ENCODE measurements at regions not wholly inside any gene's neighbourhood (a gene's known extent, or its start where the extent isn't known, plus 50 kb on each side); places are given as distances from the start of the nearest gene placed in this dataset.

DNA sequence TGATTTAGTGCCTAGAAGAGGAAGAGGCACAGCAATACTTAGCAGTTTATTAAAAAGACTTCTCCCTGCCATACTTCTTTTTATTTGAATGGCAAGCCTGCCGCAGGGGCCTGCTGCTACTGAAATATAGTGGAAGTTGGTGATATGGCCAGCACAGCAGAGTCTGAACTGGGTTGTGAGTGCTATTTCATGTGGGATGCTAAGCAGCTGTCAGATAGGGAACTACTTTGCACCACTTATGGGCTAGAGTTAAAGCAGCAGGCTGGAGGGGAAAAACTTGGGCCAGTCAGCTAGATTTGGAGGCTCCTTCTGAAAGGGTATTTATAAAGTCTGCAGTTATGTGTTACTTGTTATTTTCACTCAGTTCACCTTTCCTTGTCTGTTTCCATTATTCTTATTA lies 299.0 kb upstream of the E2F7 start:
- no peaks in the 10 kb centered on the region for H3K36me3 Mint-ChIP-seq (ENCODE audit: low read depth)
- no peaks in the 10 kb centered on the region for H3K9me3 Mint-ChIP-seq
- no peak overlapping the region for H3K4me3 Mint-ChIP-seq
- no peaks in the 10 kb centered on the region for H3K27me3 Mint-ChIP-seq (ENCODE audit: low read depth)
- H3K27ac Mint-ChIP-seq = no peak overlapping the region
- no peak for DNase-seq (ENCODE audit: low spot score)
- no peaks in the 10 kb centered on the region for H3K4me1 Mint-ChIP-seq (ENCODE audit: low read depth)

DNA sequence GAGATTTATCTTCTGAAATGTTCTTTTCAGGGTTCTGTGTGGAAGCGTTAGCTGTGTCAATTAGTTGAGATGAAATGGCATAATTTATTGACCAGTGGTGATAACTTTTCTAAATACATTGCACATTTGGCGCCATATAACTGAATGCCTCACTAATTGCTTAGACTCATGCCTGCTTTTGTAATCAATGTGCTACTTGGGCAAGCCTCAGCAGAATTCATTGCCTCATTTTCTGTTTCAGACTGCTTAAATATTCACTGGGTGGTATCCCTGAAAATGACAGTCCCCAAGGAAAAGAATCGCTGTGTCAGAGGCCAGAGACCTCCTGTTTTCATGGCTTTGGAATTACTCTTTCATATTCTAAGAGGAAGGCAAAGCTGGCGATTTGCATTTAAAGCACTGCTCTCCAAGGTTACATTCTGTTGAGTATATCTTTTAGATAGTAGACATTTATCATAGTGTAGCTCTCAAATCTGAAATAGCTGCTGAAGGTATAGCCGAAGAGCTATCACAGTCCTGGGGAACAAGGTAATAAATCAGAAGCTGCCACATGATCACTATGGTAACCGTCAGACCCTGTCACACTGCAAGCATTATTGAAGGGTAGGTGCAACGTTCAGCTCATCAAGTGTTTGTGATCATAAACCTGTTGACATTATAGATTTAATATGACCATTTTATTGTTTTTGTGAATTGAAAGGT lies 297.3 kb upstream of the E2F7 start:
- Mint-ChIP-seq H3K27ac (no peak overlapping the region), H3K4me1 (ENCODE audit: low read depth) (no peaks in the 10 kb centered on the region), H3K4me3 (no peak overlapping the region), H3K36me3 (ENCODE audit: low read depth) (no peaks in the 10 kb centered on the region), H3K27me3 (ENCODE audit: low read depth) (no peaks in the 10 kb centered on the region), H3K9me3 (no peaks in the 10 kb centered on the region)
- DNase-seq (ENCODE audit: low spot score) = no peak

DNA sequence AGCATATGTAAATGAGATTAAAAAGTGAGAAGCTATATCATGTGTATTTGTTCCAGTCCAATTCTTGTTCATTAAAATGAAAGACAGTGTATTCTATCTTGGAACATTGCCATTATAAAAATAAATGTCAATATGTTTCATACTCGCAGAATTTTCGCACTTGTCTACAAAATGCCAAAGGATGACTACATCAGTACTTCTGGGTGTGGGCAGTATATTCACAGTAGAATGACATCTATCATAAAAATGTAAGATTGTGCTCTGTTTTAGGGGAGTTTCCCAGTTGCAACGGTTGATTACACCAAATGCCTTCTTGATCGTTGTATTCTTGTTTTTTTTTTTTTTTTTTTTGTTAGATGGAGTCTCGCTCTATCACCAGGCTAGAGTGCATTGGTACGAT lies 292.3 kb upstream of the E2F7 start:
- H3K4me3 Mint-ChIP-seq = no peak overlapping the region
- H3K36me3 Mint-ChIP-seq (ENCODE audit: low read depth) = no peaks in the 10 kb centered on the region
- no peaks in the 10 kb centered on the region for H3K9me3 Mint-ChIP-seq
- no peak for DNase-seq (ENCODE audit: low spot score)
- no peak overlapping the region for H3K27ac Mint-ChIP-seq
- H3K4me1 Mint-ChIP-seq (ENCODE audit: low read depth) = no peaks in the 10 kb centered on the region
- H3K27me3 Mint-ChIP-seq (ENCODE audit: low read depth) = no peaks in the 10 kb centered on the region

DNA sequence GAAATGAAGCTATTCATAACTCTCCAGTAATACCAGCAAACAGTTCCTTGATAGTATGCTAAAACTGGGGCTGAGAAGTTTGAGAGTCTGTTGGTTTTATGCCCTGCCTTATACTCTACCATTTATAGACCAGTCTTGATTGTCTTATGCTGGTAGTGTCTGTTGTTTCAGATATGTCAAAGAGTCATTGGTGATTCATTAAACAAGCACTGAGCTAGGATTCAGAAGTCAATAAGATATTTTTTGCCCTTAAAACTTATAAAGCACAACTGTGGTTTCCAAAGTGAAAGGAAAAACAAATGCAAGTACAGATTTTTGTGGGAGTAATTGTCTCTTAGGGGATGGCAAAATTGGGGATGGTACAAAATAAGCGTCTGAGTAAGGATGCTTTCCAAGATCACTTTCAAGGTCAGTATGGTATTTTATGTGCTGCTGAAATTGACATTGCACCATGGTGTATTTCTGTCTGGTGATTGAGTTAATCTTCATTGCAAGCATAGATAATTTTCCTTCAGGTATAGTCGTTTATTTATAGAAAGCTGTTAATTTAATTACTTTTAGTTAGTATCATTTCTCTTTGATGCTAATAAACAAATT lies 289.5 kb upstream of the E2F7 start:
- Mint-ChIP-seq H3K27me3 (ENCODE audit: low read depth) (no peaks in the 10 kb centered on the region), H3K4me1 (ENCODE audit: low read depth) (no peaks in the 10 kb centered on the region), H3K9me3 (no peaks in the 10 kb centered on the region), H3K27ac (no peak overlapping the region), H3K36me3 (ENCODE audit: low read depth) (no peaks in the 10 kb centered on the region), H3K4me3 (no peak overlapping the region)
- DNase-seq (ENCODE audit: low spot score) = no peak

DNA sequence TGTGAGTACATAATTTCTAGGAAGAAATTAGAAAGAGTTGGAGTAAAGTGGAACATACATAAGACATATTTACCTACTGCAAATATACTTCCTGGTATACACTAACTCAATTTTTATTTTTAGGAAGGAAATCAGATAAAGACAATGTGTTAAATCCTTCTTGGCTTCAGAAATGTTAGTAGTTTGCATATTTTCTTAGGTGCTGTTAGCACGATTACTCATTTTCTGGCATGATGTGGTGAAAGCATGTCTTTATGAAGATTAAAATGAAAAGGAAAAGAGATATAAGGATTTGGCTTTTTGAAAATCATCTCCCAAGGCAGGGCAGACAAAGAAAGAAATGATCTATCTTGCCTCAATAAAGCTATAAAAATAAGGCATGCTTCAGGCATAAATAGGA lies 287.6 kb upstream of the E2F7 start:
- Mint-ChIP-seq H3K4me3 (no peak overlapping the region), H3K27ac (no peak overlapping the region), H3K36me3 (ENCODE audit: low read depth) (no peaks in the 10 kb centered on the region), H3K4me1 (ENCODE audit: low read depth) (no peaks in the 10 kb centered on the region), H3K9me3 (no peaks in the 10 kb centered on the region), H3K27me3 (ENCODE audit: low read depth) (no peaks in the 10 kb centered on the region)
- no peak for DNase-seq (ENCODE audit: low spot score)

DNA sequence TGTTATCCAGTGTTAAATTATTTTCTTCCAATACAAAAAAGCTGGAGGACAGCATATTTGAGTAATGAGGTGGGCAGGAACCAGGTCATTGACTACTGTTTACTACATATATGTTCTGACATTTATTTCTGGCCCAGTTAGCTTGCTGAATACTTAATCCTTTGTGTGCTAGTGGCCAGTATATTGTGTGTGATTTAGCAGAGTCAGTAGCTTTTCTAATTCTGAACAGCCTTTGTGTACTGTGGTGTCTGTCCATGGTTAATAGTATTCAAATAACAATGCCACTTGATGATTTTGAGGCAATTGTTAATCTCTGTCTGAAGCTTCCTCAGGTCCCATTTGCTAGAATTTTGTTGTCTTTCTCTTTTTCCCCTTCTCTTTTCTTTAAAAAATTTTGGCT lies 286.5 kb upstream of the E2F7 start:
- Mint-ChIP-seq H3K4me1 (ENCODE audit: low read depth) (no peaks in the 10 kb centered on the region), H3K4me3 (no peak overlapping the region), H3K36me3 (ENCODE audit: low read depth) (no peaks in the 10 kb centered on the region)

DNA sequence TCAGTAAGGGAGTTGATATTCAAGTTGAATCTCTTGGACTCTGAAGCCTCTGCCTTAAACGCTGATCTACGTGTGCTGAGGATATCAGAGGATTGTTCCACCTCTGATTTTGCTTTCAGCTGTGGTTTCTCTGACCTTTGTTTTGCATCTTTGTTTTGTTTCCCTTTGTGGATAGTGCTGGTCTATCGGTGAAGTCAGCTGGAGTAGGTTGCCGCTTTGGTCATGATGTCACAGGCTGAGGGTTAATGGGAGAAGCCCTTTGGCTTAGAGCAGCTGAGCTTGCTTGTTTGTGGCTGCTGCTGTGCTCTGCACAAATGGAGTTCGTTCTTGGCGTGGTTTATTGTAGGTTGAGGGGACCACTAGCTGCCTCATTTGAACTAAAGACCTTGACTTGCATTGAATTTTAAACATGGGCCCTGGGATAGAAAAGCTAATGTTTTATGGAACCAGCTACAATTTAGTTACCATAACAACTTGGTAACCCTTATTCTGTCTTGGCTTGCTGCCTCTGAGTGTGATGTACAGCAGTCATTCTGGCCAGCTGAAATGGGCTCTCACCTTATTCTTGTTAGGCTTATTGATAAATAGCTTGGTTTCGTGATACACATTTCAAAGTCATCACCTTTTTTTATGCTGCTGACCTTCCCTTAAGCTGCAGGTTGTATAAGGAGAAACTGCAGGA lies 284.5 kb upstream of the E2F7 start:
- Mint-ChIP-seq H3K9me3 (no peaks in the 10 kb centered on the region), H3K36me3 (ENCODE audit: low read depth) (no peaks in the 10 kb centered on the region), H3K27me3 (ENCODE audit: low read depth) (no peaks in the 10 kb centered on the region), H3K4me1 (ENCODE audit: low read depth) (no peaks in the 10 kb centered on the region), H3K27ac (no peak overlapping the region), H3K4me3 (no peak overlapping the region)
- no peak for DNase-seq (ENCODE audit: low spot score)

More for the DNA sequence above, 286.5 kb upstream of the E2F7 start:
- Mint-ChIP-seq H3K27ac (no peak overlapping the region), H3K9me3 (no peaks in the 10 kb centered on the region), H3K27me3 (ENCODE audit: low read depth) (no peaks in the 10 kb centered on the region)
- no peak for DNase-seq (ENCODE audit: low spot score)

DNA sequence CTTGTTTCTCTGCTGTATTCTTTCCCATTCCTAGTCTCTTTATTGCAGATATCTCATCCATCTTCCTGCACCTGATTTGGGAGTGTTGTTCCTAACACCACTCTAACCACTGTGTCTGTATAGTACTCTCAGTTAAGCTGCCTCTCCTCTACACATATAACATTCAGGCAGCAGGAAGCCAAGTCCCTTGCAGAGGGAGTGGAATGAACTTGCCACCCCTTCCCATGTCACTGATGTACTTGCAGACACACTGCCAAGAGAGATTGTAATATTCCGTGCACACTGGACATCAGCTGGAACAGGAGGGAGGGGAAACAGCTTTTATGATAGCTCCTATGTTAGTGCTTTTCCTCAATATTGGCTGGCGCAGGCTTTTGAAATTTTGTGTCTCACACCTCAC lies 281.6 kb upstream of the E2F7 start:
- no peak overlapping the region for H3K4me3 Mint-ChIP-seq
- H3K27ac Mint-ChIP-seq = no peak overlapping the region
- H3K4me1 Mint-ChIP-seq (ENCODE audit: low read depth) = no peaks in the 10 kb centered on the region
- H3K27me3 Mint-ChIP-seq (ENCODE audit: low read depth) = no peaks in the 10 kb centered on the region
- no peaks in the 10 kb centered on the region for H3K9me3 Mint-ChIP-seq
- no peak for DNase-seq (ENCODE audit: low spot score)
- H3K36me3 Mint-ChIP-seq (ENCODE audit: low read depth) = no peaks in the 10 kb centered on the region

DNA sequence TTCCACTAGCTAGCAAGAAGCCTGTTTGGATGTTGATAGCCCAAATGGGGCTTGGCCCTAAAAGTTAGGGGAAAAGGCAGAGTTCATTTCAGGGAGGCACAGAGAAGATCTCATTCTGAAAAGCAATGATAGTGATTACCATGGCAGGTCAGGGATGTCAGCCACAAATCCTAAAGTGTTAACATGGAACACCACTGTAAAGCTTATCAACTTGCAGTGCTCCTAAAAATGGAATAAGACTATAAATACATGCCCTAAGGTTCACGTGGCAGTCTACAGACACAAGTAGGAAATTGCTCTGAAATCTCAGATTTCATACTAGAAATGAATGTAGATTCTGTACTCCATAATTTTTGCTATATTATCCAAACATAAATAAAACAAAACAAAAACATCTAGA lies 280.0 kb upstream of the E2F7 start:
- no peak overlapping the region for H3K27ac Mint-ChIP-seq
- H3K4me3 Mint-ChIP-seq = no peak overlapping the region
- H3K27me3 Mint-ChIP-seq (ENCODE audit: low read depth) = no peaks in the 10 kb centered on the region
- no peaks in the 10 kb centered on the region for H3K36me3 Mint-ChIP-seq (ENCODE audit: low read depth)
- no peaks in the 10 kb centered on the region for H3K4me1 Mint-ChIP-seq (ENCODE audit: low read depth)
- DNase-seq (ENCODE audit: low spot score) = no peak
- H3K9me3 Mint-ChIP-seq = no peaks in the 10 kb centered on the region

DNA sequence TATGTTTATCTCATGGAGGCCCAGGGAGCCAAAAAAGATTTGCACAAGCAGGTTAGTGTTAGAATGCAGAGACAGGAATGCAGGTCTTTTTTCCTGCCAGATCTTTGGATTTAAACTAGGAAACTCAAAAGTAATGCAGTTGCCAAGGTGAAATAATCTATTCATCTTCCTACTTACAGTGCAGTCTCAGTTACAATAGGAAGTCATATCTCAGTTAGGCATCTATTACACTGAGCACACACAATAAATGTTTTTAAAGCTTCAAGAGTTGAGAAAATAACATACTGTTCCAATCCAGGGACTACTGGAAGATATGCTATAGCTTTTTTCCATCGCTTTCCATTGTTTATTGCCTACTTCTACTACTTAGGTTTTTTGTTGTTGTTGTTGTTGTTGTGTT lies 279.3 kb upstream of the E2F7 start:
- Mint-ChIP-seq H3K27me3 (ENCODE audit: low read depth) (no peaks in the 10 kb centered on the region), H3K27ac (no peak overlapping the region), H3K4me3 (no peak overlapping the region), H3K4me1 (ENCODE audit: low read depth) (no peaks in the 10 kb centered on the region), H3K9me3 (no peaks in the 10 kb centered on the region), H3K36me3 (ENCODE audit: low read depth) (no peaks in the 10 kb centered on the region)
- no peak for DNase-seq (ENCODE audit: low spot score)

DNA sequence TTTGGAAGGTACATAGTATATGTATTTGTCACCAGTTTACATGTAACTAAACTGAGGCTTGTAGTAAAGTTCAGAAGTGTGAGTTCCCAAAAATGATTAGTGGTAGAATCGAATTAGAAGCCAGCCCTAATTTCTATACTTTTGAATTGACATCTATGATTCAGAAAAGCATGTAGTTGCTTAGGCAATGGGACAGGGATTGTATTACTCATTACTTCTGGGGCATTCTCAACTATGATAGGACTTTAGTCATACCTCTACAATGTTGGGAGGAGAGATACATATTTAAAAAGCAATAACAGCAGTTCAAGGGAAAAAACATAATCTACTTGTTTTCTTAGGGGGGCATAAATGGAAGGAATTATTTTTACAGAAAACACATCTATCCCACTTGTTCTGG lies 277.9 kb upstream of the E2F7 start:
- H3K9me3 Mint-ChIP-seq = no peaks in the 10 kb centered on the region
- DNase-seq (ENCODE audit: low spot score) = no peak
- no peak overlapping the region for H3K27ac Mint-ChIP-seq
- no peaks in the 10 kb centered on the region for H3K36me3 Mint-ChIP-seq (ENCODE audit: low read depth)
- no peaks in the 10 kb centered on the region for H3K4me1 Mint-ChIP-seq (ENCODE audit: low read depth)
- no peak overlapping the region for H3K4me3 Mint-ChIP-seq
- H3K27me3 Mint-ChIP-seq (ENCODE audit: low read depth) = no peaks in the 10 kb centered on the region

DNA sequence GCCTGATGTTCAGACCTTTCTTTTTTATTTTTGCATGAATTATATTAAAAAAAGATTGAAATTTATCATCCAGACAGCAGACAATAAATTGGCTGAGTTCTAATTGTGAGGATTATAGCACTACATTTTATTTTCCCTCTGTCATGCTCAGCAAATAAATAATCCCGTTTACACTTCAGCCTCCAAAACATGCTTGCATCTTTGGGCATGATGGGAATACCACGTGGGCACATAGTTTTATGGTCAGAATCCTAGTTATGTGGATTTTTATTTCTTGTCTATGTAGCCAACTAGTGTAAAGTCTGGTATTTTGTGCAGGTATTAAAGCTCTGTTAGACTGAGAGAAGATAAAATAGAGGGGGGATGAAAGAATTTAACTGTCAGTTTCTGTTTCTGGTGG lies 276.9 kb upstream of the E2F7 start:
- H3K4me3 Mint-ChIP-seq = no peak overlapping the region
- H3K27ac Mint-ChIP-seq = no peak overlapping the region
- H3K9me3 Mint-ChIP-seq = no peaks in the 10 kb centered on the region
- no peaks in the 10 kb centered on the region for H3K27me3 Mint-ChIP-seq (ENCODE audit: low read depth)
- no peaks in the 10 kb centered on the region for H3K4me1 Mint-ChIP-seq (ENCODE audit: low read depth)
- H3K36me3 Mint-ChIP-seq (ENCODE audit: low read depth) = no peaks in the 10 kb centered on the region
- DNase-seq (ENCODE audit: low spot score) = no peak

DNA sequence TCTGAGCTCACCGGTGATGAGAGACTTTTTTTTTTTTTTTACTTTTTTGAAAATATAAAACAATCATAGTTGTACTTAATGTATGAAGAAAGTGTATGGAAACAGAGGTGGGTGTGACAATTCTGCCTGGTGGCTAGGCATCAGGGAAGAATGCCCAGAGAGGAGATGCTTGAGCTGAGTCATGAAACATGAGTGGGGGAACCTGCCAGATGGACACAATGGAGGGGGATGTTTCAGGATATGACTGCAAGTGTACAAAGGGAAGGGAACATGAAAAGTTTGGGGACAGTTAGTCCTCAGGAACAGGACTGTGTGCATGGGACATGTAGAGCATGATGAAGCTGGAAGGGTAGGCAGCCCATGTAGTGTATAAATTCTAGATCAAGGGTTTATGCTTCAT lies 274.2 kb upstream of the E2F7 start:
- no peak overlapping the region for H3K27ac Mint-ChIP-seq
- no peak for DNase-seq (ENCODE audit: low spot score)
- H3K9me3 Mint-ChIP-seq = no peaks in the 10 kb centered on the region
- H3K36me3 Mint-ChIP-seq (ENCODE audit: low read depth) = no peaks in the 10 kb centered on the region
- no peaks in the 10 kb centered on the region for H3K4me1 Mint-ChIP-seq (ENCODE audit: low read depth)
- H3K27me3 Mint-ChIP-seq (ENCODE audit: low read depth) = no peaks in the 10 kb centered on the region
- no peak overlapping the region for H3K4me3 Mint-ChIP-seq

DNA sequence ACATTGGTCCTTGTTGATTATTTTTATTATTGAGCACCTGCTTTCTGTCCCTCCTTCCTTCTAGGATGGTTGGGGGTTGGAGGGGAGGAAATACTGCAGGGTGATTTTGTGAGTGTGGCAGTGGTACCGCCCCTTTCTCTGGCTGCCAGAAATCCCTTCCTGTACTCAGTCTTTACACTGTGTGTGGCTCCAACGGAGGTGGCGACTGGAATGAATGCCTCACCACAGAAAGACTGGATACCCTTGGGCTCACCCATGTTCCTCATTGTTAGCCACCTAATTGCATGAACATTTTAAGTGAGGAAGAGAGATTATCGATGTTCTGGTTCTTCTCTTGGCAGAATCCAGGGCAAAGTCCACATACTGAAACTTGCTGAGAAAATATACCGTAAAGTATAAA lies 272.0 kb upstream of the E2F7 start:
- no peak for DNase-seq (ENCODE audit: low spot score)

DNA sequence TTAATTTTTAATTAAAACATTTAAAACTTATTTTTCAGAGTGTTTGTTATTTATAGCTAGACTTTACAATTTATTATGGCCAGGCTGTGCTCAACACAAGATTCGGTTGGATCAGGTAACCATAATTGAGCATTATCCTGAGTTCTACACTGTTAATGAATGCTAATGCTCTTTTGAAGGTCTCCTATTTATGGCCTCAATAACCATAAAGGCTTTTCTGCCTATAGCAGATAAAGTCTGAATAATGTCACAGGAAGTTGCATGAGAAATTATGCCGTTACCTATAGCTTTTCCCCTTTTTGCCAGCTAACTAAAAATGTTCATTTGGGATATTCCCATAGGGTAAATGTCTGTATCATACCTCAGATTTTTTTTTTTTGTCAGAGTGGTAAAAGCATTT lies 269.4 kb upstream of the E2F7 start:
- no peaks in the 10 kb centered on the region for H3K27me3 Mint-ChIP-seq (ENCODE audit: low read depth)
- H3K9me3 Mint-ChIP-seq = no peaks in the 10 kb centered on the region
- H3K36me3 Mint-ChIP-seq (ENCODE audit: low read depth) = no peaks in the 10 kb centered on the region
- H3K4me3 Mint-ChIP-seq = no peak overlapping the region
- no peak for DNase-seq (ENCODE audit: low spot score)
- H3K27ac Mint-ChIP-seq = no peak overlapping the region
- H3K4me1 Mint-ChIP-seq (ENCODE audit: low read depth) = no peaks in the 10 kb centered on the region

More for the DNA sequence above, 272.0 kb upstream of the E2F7 start:
- Mint-ChIP-seq H3K27me3 (ENCODE audit: low read depth) (no peaks in the 10 kb centered on the region), H3K36me3 (ENCODE audit: low read depth) (no peaks in the 10 kb centered on the region), H3K4me3 (no peak overlapping the region), H3K27ac (no peak overlapping the region), H3K9me3 (no peaks in the 10 kb centered on the region), H3K4me1 (ENCODE audit: low read depth) (no peaks in the 10 kb centered on the region)
